OCI-LY7 (cell line): ENCODE measurements at regions not wholly inside any gene's neighbourhood (a gene's known extent, or its start where the extent isn't known, plus 50 kb on each side); places are given as distances from the start of the nearest gene placed in this dataset.

Experiments used
- BruUV-seq: library from RNA; stranded (reverse); fragments of 400-500 nt; replicated peaks from 2 replicates; lab custom pipeline; 2021; lab: Mats Ljungman, UMichigan
- CTCF ChIA-PET: fragments of 300-600 bp; sonication (Branson Sonifier 250); formaldehyde crosslinking; loops from one replicate; lab custom pipeline; 2022; ENCODE audit warnings: antibody characterized with exemption; ENCODE audit not compliant: unreplicated experiment; lab: Charles Lee
- POLR2A ChIA-PET: fragments of 300-600 bp; sonication (Branson Sonifier 250); formaldehyde crosslinking; loops from one replicate; lab custom pipeline; 2022; ENCODE audit warnings: antibody characterized with exemption; lab: Charles Lee
- DNase-seq: peaks from one replicate; pipeline ENCODE4 v3.0.0-alpha.2; 2015; ENCODE audit warnings: low spot score
- H2AFZ ChIP-seq: fragments of 200-600 bp; sonication (generic), shearing (Covaris generic); 2 replicates; pipeline ENCODE4 v1.6.1; 2014; ENCODE audit warnings: mild to moderate bottlenecking, antibody characterized with exemption, low read length, moderate library complexity
- H3K27ac ChIP-seq: fragments of 200-600 bp; sonication (generic); 2 replicates; pipeline ENCODE4 v1.5.1; 2014; ENCODE audit warnings: mixed run types, low read depth, mild to moderate bottlenecking, moderate library complexity, low read length, inconsistent platforms; ENCODE audit not compliant: poor library complexity, severe bottlenecking
- H3K36me3 ChIP-seq: fragments of 200-600 bp; sonication (generic); 2 replicates; pipeline ENCODE4 v1.6.1; 2014; ENCODE audit warnings: mild to moderate bottlenecking, antibody characterized with exemption, low read length, moderate library complexity, mixed read lengths; ENCODE audit not compliant: insufficient read depth
- H3K4me1 ChIP-seq: fragments of 200-600 bp; sonication (generic); 2 replicates; pipeline ENCODE4 v1.5.1; 2014; ENCODE audit warnings: mild to moderate bottlenecking, low read length; ENCODE audit not compliant: insufficient read depth, poor library complexity, severe bottlenecking
- H3K4me2 ChIP-seq: fragments of 200-600 bp; sonication (generic); 2 replicates; pipeline ENCODE4 v1.6.1; 2014; ENCODE audit warnings: mild to moderate bottlenecking, low read length
- H3K4me3 ChIP-seq: fragments of 200-600 bp; sonication (generic); 2 replicates; pipeline ENCODE4 v1.5.1; 2014; ENCODE audit warnings: mild to moderate bottlenecking, low read depth, low read length; ENCODE audit not compliant: poor library complexity, severe bottlenecking
- H3K79me2 ChIP-seq: fragments of 200-600 bp; sonication (generic); 2 replicates; pipeline ENCODE4 v1.6.1; 2016; ENCODE audit warnings: low read depth, mild to moderate bottlenecking, low read length, moderate library complexity, mixed read lengths; ENCODE audit not compliant: insufficient read depth
- H3K9me2 ChIP-seq: fragments of 200-600 bp; sonication (generic); 2 replicates; pipeline ENCODE4 v1.6.1; 2016; ENCODE audit warnings: mild to moderate bottlenecking, low read length, mixed read lengths; ENCODE audit not compliant: insufficient read depth
- H3K9me3 ChIP-seq: fragments of 200-600 bp; sonication (generic); 2 replicates; pipeline ENCODE4 v1.6.1; 2014; ENCODE audit warnings: mild to moderate bottlenecking, mixed run types, low read length, mixed read lengths
- H4K20me1 ChIP-seq: fragments of 200-600 bp; sonication (generic); 2 replicates; pipeline ENCODE4 v1.6.1; 2014; ENCODE audit warnings: mild to moderate bottlenecking, antibody characterized with exemption, low read length, moderate library complexity, mixed read lengths; ENCODE audit not compliant: insufficient read depth
- EZH2phosphoT487 ChIP-seq: fragments of 200-600 bp; sonication (generic); IDR thresholded peaks from 2 replicates; pipeline ENCODE4 v1.6.1; 2018; ENCODE audit warnings: low read depth, borderline replicate concordance, mild to moderate bottlenecking, mixed run types, antibody characterized with exemption, low read length, moderate library complexity, mixed read lengths
- intact Hi-C: fragments of 100-400 bp; cut with micrococcal nuclease; formaldehyde crosslinking; loops from one replicate; pipeline ENCODE4 v1.10.0; 2022; ENCODE audit not compliant: unreplicated experiment
- TF ChIP-seq, protein P1 (sequence below): fragments of 200-600 bp; sonication (generic); conservative IDR thresholded peaks from 2 replicates; pipeline ENCODE4 v1.5.1; 2014; ENCODE audit warnings: mild to moderate bottlenecking, antibody characterized with exemption, low read length, moderate library complexity, mixed read lengths

DNA sequence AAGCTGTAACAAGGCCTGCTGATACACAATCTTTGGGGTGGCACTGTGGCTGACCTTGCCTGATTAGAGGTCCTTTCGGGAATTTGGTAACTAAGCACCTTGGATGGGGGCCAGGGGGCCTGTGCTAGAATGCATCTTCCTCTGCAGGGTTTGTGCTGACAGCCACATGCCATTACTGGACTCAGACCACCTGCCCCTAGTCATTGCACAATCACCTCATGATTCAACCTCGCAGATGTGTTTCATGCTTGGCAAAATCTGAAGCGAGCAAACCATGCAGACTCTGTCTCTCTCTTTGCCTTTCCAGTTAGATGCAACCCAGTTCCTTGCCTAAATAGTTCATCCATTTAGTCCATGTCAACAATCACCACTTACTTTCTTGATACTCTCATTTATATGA is 96.5 kb upstream of the ERCC6L2 start:
- BruUV-seq = no TSS peak
- ChIA-PET POLR2A (no interaction called here), CTCF (no interaction called here)
- Histone ChIP-seq H2AFZ (no peak overlapping the region), H3K4me3 (no peak overlapping the region), H3K9me3 (no peaks in the 10 kb centered on the region), H4K20me1 (no peaks in the 10 kb centered on the region), H3K9me2 (no peaks in the 10 kb centered on the region), H3K79me2 (no peaks in the 10 kb centered on the region), H3K4me1 (no peaks in the 10 kb centered on the region), H3K36me3 (no peaks in the 10 kb centered on the region), H3K4me2 (no peak overlapping the region), H3K27ac (no peak overlapping the region)
- intact Hi-C loops = no loop called here
- TF ChIP-seq, protein P1, sequence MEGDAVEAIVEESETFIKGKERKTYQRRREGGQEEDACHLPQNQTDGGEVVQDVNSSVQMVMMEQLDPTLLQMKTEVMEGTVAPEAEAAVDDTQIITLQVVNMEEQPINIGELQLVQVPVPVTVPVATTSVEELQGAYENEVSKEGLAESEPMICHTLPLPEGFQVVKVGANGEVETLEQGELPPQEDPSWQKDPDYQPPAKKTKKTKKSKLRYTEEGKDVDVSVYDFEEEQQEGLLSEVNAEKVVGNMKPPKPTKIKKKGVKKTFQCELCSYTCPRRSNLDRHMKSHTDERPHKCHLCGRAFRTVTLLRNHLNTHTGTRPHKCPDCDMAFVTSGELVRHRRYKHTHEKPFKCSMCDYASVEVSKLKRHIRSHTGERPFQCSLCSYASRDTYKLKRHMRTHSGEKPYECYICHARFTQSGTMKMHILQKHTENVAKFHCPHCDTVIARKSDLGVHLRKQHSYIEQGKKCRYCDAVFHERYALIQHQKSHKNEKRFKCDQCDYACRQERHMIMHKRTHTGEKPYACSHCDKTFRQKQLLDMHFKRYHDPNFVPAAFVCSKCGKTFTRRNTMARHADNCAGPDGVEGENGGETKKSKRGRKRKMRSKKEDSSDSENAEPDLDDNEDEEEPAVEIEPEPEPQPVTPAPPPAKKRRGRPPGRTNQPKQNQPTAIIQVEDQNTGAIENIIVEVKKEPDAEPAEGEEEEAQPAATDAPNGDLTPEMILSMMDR = no peak
- no peak for TF ChIP-seq EZH2phosphoT487
- no peak for DNase-seq

DNA sequence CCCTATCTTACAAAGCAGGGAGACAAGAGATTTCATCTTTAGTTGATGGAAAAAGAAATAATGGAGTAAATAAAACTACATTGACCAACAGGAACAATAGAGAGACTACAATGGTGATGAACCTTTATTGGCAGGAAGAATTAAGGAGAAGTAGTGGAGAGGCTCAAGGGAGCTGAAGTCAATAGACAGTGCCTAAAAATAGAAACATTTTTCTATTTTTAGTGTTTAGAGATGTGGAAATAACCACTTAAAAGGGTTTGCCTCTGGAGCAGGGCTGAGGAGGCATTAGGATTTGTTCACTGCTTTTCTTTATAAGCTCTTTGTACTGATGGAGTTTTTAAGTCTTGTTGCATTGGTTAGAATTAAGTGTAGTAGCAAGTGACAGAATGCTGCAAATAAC is 98.4 kb upstream of the ERCC6L2 start:
- ChIA-PET POLR2A (interaction anchor here (1.4 kb wide), 1 partner anchor 8 kb away, joined by 3 read pairs; no protein-coding TSS in a partner anchor), CTCF (no interaction called here)
- intact Hi-C loops = no loop called here
- Histone ChIP-seq H3K4me3 (no peak overlapping the region), H3K9me2 (no peaks in the 10 kb centered on the region), H3K79me2 (no peaks in the 10 kb centered on the region), H3K9me3 (no peaks in the 10 kb centered on the region), H3K4me2 (no peak overlapping the region), H2AFZ (no peak overlapping the region), H3K4me1 (no peaks in the 10 kb centered on the region), H4K20me1 (no peaks in the 10 kb centered on the region), H3K27ac (no peak overlapping the region), H3K36me3 (no peaks in the 10 kb centered on the region)
- TF ChIP-seq, protein P1 = no peak
- no peak for DNase-seq
- BruUV-seq = no TSS peak

DNA sequence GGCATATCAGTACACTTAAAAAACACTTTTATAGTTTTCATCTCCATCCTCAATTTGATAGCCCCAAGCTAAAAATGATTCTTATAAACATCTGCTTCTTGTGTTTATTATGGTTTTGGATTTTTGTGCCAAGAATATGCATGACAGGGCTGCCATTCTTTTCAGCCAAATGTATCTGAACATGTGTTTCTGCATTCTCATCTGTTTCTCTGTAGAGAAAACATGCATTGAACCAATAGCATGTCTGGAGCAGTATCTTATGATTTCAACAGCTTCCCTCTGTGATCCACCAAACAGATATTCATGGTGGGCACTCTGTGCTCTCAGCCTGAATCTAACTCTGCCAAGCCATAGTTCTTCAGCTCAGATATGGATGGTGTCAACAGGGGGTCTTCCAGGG is 99.3 kb upstream of the ERCC6L2 start:
- Histone ChIP-seq H3K79me2 (no peaks in the 10 kb centered on the region), H3K27ac (no peak overlapping the region), H3K36me3 (no peaks in the 10 kb centered on the region), H3K9me2 (no peaks in the 10 kb centered on the region), H3K9me3 (no peaks in the 10 kb centered on the region), H3K4me1 (no peaks in the 10 kb centered on the region), H4K20me1 (no peaks in the 10 kb centered on the region), H3K4me2 (no peak overlapping the region), H3K4me3 (no peak overlapping the region), H2AFZ (no peak overlapping the region)
- BruUV-seq = no TSS peak
- TF ChIP-seq, protein P1 = no peak
- POLR2A ChIA-PET = no interaction called here
- intact Hi-C loops = no loop called here
- no peak for DNase-seq
- CTCF ChIA-PET = no interaction called here
